Ovary (tissue), 7 donors: ENCODE measurements at regions not wholly inside any gene's neighbourhood (a gene's known extent, or its start where the extent isn't known, plus 50 kb on each side); places are given as distances from the start of the nearest gene placed in this dataset.

ENCODE experiments used
- DNase-seq, 5 donors: peaks; one replicate each; pipeline ENCODE4 v3.0.0-alpha.2; 2019 to 2020
- H3K27ac ChIP-seq, 2 donors: fragments of 200-600 bp; one replicate each; pipeline versions ENCODE4 v1.5.1 to v1.8.0; 2019 to 2022
- H3K27me3 ChIP-seq: fragments of 200-600 bp; one replicate; pipeline ENCODE4 v1.8.0; 2022
- H3K36me3 ChIP-seq: fragments of 200-600 bp; sonication (generic); one replicate; pipeline ENCODE4 v1.5.1; 2019
- H3K4me1 ChIP-seq: one replicate; pipeline ENCODE4 v1.8.1; 2013; ENCODE audit warnings: mild to moderate bottlenecking, moderate library complexity; ENCODE audit not compliant: insufficient read depth
- H3K4me3 ChIP-seq: fragments of 200-600 bp; sonication (generic); one replicate; pipeline ENCODE4 v1.5.1; 2017
- H3K9me3 ChIP-seq, 2 donors: fragments of 200-600 bp in 1 of 2; sonication (generic) in 1 of 2; one replicate each; pipeline versions ENCODE4 v1.5.1 to v1.8.1; 2013 to 2019; ENCODE audit warnings: mild to moderate bottlenecking in 1 of 2, moderate library complexity in 1 of 2
- EP300 ChIP-seq: sonication (generic); formaldehyde crosslinking; IDR thresholded peaks from one replicate; pipeline ENCODE4 v1.6.1; 2017; ENCODE audit warnings: antibody characterized with exemption
- POLR2A ChIP-seq: fragments of 450-650 bp; IDR thresholded peaks from one replicate; pipeline ENCODE4 v1.6.1; 2017; ENCODE audit warnings: antibody characterized with exemption, mild to moderate bottlenecking, moderate library complexity
- WGBS, 3 donors: extraction: QIAGEN DNeasy Blood & Tissue Kit in 1 of 3; methylation state at CpG; one replicate each; pipeline versions ENCODE4 v1.1.5 to v1.1.7; 2013 to 2017; 5-methylcytosine and 5-hydroxymethylcytosine counted together
- intact Hi-C, 4 donors: fragments of 100-400 bp; cut with DNase I; formaldehyde crosslinking; loops; one replicate each; pipeline versions ENCODE4 v1.11.0 to v1.15.1; 2022 to 2023
- TF ChIP-seq, protein P1 (sequence below), 3 donors: fragments of 450-650 bp in 2 of 3; fragments of 200-600 bp in 1 of 3; IDR thresholded peaks; one replicate each; pipeline versions ENCODE4 v1.5.1 to v1.8.0; 2016 to 2022; ENCODE audit warnings: antibody characterized with exemption in 3 of 3, mild to moderate bottlenecking in 1 of 3
- donor health status: DM: no; HTN: no; CAD: no; lungs with moderate emphysema.
- donor health status: DM: no; HTN: no; CAD: no.
- donor health status: Bipolar disorder and iron deficiency.
- donor health status: DM: no; HTN: no; CAD: no.
- donor health status: DM: yes; HTN: yes; CAD: no.

DNA sequence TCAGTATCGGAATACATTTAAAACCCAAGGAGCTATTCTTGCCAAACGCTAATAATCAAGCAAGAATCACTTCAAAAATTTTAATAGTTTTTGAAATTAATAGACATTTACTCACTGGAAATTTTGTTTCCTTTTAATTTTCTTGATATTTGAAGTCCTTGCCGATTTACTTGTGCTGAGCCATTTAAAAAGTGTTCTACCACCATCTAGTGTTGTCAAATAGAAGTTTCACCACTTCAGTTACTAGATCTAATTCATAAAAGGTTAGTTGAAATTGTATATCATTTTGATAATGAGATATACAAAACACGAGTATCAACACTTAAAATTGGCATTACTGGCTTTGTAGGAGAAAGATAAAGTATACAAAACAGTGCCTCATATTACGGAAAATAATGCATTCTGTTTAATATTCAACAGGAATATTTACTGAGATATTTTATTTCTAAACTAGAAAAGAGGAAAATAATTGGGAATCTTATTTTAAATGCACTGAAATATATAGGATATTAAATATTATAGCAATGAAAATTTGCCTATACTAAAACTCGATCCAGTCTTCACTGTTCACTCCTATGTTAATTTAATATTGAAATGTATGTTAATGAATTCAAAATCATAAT lies 664.8 kb upstream of the SEMA3D start:
- 28 to 30% (median 29%) methylated on average over 6 of the region's 6 CpGs for WGBS, 3 donors
- H3K4me1 ChIP-seq, result no peaks in the 10 kb centered on the region
- H3K4me3 ChIP-seq, result no peak overlapping the region
- H3K27me3 ChIP-seq, result no peaks in the 10 kb centered on the region
- no peaks in the 10 kb centered on the region for H3K9me3 ChIP-seq
- TF ChIP-seq EP300, result no peak
- no peak for TF ChIP-seq POLR2A
- TF ChIP-seq, protein P1, sequence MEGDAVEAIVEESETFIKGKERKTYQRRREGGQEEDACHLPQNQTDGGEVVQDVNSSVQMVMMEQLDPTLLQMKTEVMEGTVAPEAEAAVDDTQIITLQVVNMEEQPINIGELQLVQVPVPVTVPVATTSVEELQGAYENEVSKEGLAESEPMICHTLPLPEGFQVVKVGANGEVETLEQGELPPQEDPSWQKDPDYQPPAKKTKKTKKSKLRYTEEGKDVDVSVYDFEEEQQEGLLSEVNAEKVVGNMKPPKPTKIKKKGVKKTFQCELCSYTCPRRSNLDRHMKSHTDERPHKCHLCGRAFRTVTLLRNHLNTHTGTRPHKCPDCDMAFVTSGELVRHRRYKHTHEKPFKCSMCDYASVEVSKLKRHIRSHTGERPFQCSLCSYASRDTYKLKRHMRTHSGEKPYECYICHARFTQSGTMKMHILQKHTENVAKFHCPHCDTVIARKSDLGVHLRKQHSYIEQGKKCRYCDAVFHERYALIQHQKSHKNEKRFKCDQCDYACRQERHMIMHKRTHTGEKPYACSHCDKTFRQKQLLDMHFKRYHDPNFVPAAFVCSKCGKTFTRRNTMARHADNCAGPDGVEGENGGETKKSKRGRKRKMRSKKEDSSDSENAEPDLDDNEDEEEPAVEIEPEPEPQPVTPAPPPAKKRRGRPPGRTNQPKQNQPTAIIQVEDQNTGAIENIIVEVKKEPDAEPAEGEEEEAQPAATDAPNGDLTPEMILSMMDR (IDR thresholded peaks at IDR 0.05), result no peak
- intact Hi-C loops, result no loop called here
- no peaks in the 10 kb centered on the region for H3K36me3 ChIP-seq
- DNase-seq, result no peak
- H3K27ac ChIP-seq, result no peak overlapping the region

DNA sequence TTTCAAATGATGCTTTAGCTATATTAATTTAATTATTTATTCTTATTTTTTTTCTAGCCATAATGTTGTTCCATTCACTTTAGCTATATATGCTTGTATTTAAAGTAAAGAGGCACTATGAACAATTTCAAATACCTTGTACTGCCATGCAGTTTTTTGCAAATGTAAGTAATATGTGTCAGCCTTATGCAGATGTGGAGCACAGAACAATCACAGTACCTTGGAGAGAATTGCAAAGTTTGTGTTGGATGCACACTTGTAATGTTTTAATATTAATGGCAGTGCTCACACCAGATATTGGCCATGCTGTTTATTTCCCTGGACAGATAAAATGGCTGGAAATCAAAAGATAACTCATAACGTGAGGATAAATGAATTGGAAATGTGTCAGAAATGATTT lies 663.5 kb upstream of the SEMA3D start:
- no peaks in the 10 kb centered on the region for H3K27me3 ChIP-seq
- H3K27ac ChIP-seq, result no peak overlapping the region
- no peaks in the 10 kb centered on the region for H3K9me3 ChIP-seq
- intact Hi-C loops, result no loop called here
- DNase-seq, result no peak
- 25 to 30% (median 27%) methylated on average over 1 of the region's 1 CpG for WGBS, 3 donors
- no peaks in the 10 kb centered on the region for H3K4me1 ChIP-seq
- no peaks in the 10 kb centered on the region for H3K36me3 ChIP-seq
- TF ChIP-seq EP300, result no peak
- TF ChIP-seq, protein P1 (IDR thresholded peaks at IDR 0.05), result no peak
- no peak for TF ChIP-seq POLR2A
- H3K4me3 ChIP-seq, result no peak overlapping the region

DNA sequence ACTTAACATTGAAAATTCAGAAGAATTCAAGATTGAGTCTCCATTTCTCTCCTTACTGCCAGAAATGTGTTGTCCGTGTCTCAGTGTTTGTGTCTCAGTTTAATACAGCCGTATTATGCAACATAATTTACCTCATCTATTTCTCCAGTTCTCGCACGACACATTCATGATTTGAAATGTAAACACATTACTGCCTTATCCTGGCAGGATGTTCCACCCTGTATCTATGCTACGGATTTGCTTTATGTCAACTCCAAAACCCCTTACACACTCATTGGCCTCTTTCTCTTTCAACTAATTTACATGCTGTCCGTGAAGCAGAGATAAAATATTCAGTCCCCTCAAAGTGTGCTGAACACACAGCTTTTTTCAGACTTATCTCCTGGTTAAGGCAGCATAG lies 653.7 kb upstream of the SEMA3D start:
- intact Hi-C loops, result no loop called here
- no peak overlapping the region for H3K27ac ChIP-seq
- no peak overlapping the region for H3K4me3 ChIP-seq
- H3K4me1 ChIP-seq, result no peaks in the 10 kb centered on the region
- DNase-seq, result no peak
- 32 to 51% (median 48%) methylated on average over 6 of the region's 6 CpGs for WGBS, 3 donors
- H3K27me3 ChIP-seq, result no peaks in the 10 kb centered on the region
- no peaks in the 10 kb centered on the region for H3K9me3 ChIP-seq
- TF ChIP-seq POLR2A (no peak), EP300 (no peak)
- TF ChIP-seq, protein P1 (IDR thresholded peaks at IDR 0.05), result no peak
- no peaks in the 10 kb centered on the region for H3K36me3 ChIP-seq

DNA sequence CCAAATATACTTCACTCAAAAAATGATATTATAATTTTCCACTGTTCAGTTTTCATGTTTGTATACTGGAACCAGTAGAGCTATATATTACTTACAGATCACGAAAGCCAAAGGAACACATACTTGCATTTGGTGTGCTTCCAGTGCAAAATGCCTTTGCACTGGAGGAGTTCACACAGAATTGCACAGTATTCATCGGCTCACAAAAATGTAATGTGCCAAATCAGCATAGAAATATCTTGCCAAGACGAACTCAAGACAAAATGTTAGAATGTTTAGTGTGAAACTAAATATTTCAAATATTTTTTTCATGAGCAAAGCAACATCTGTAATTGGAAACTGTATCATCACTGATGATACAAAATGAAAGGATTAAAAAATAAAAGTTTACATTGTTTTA lies 646.2 kb upstream of the SEMA3D start:
- Histone ChIP-seq H3K4me1 (no peaks in the 10 kb centered on the region), H3K27me3 (peaks cover 2% of the 10 kb centered on the region), H3K36me3 (no peaks in the 10 kb centered on the region), H3K27ac (no peak overlapping the region), H3K4me3 (no peak overlapping the region), H3K9me3 (no peaks in the 10 kb centered on the region)
- DNase-seq, result no peak
- 2 to 12% (median 7%) methylated on average over 3 of the region's 3 CpGs for WGBS, 3 donors
- TF ChIP-seq POLR2A (no peak), EP300 (no peak)
- TF ChIP-seq, protein P1 (IDR thresholded peaks at IDR 0.05), result no peak
- intact Hi-C loops, result no loop called here
